Right lobe of liver (tissue), 6 donors: ENCODE measurements at regions not wholly inside any gene's neighbourhood (a gene's known extent, or its start where the extent isn't known, plus 50 kb on each side); places are given as distances from the start of the nearest gene placed in this dataset.
A peak's percentile ranks its signal among the peaks of the same experiment; 100 is the strongest.

Experiments used
- ATAC-seq, 4 donors: fragments of 200-7000 bp; cut with Tn5 transposase; one replicate each; pipeline ENCODE4 v1.9.1; 2020; ENCODE audit warnings: mild to moderate bottlenecking in 4 of 4, moderate library complexity in 4 of 4
- DNase-seq, 3 donors: peaks; one replicate each; pipeline ENCODE4 v3.0.0-alpha.2; 2020
- H3K27ac ChIP-seq, 3 donors: fragments of 200-600 bp; one replicate each; pipeline ENCODE4 v1.8.0; 2022
- H3K27me3 ChIP-seq, 2 donors: fragments of 200-600 bp; one replicate each; pipeline ENCODE4 v1.8.0; 2022
- H3K36me3 ChIP-seq, 4 donors: fragments of 200-600 bp; sonication (generic) in 1 of 4; one replicate each; pipeline versions ENCODE4 v1.5.1 to v1.8.0; 2017 to 2022; ENCODE audit warnings: control low read depth in 1 of 4
- H3K4me1 ChIP-seq, 4 donors: fragments of 200-600 bp; sonication (generic) in 1 of 4; one replicate each; pipeline versions ENCODE4 v1.5.1 to v1.8.0; 2017 to 2022; ENCODE audit warnings: control low read depth in 1 of 4
- H3K4me3 ChIP-seq, 3 donors: fragments of 200-600 bp; one replicate each; pipeline ENCODE4 v1.8.0; 2022
- H3K9me3 ChIP-seq, 4 donors: fragments of 200-600 bp; sonication (generic) in 1 of 4; one replicate each; pipeline versions ENCODE4 v1.5.1 to v1.8.0; 2017 to 2022; ENCODE audit warnings: control low read depth in 1 of 4
- POLR2A ChIP-seq: fragments of 450-650 bp; IDR thresholded peaks from one replicate; pipeline ENCODE4 v1.6.1; 2017; ENCODE audit warnings: antibody characterized with exemption, mild to moderate bottlenecking
- WGBS: methylation state at CpG from one replicate; pipeline ENCODE4 v1.1.6; 2018; ENCODE audit warnings: low coverage, low lambda C conversion rate; ENCODE audit not compliant: insufficient coverage; ENCODE audit errors: missing lambda C conversion rate; 5-methylcytosine and 5-hydroxymethylcytosine counted together
- intact Hi-C, 2 donors: fragments of 100-400 bp; cut with DNase I; formaldehyde crosslinking; loops; one replicate each; pipeline versions ENCODE4 v1.11.2 to v1.14.1; 2022
- TF ChIP-seq, protein P1 (sequence below), 4 donors: fragments of 200-600 bp in 3 of 4; fragments of 450-650 bp in 1 of 4; IDR thresholded peaks; one replicate each; pipeline versions ENCODE4 v1.5.1 to v1.8.0; 2016 to 2022; ENCODE audit warnings: antibody characterized with exemption in 4 of 4, mild to moderate bottlenecking in 2 of 4
- donor health status: DM: no; HTN: yes; CAD: no.
- donor health status: DM: no; HTN: no; CAD: no.
- donor health status: DM: no; HTN: no; CAD: no.
- donor health status: DM: no; HTN: yes; CAD: no.
- donor health status: DM: no; HTN: yes; CAD: no.

GRCh38 chr3:135503065-135503759 lies 462.3 kb upstream of the PPP2R3A start:
- Histone ChIP-seq H3K36me3 (no peaks in the 10 kb centered on the region), H3K4me1 (no peaks in the 10 kb centered on the region), H3K27me3 (no peaks in the 10 kb centered on the region), H3K27ac (no peak overlapping the region), H3K4me3 (no peak overlapping the region), H3K9me3 (no peaks in the 10 kb centered on the region)
- DNase-seq (no peak), ATAC-seq (no peak)
- WGBS: 50% methylated on average over 10 of the region's 11 CpGs
- TF ChIP-seq, protein P1, sequence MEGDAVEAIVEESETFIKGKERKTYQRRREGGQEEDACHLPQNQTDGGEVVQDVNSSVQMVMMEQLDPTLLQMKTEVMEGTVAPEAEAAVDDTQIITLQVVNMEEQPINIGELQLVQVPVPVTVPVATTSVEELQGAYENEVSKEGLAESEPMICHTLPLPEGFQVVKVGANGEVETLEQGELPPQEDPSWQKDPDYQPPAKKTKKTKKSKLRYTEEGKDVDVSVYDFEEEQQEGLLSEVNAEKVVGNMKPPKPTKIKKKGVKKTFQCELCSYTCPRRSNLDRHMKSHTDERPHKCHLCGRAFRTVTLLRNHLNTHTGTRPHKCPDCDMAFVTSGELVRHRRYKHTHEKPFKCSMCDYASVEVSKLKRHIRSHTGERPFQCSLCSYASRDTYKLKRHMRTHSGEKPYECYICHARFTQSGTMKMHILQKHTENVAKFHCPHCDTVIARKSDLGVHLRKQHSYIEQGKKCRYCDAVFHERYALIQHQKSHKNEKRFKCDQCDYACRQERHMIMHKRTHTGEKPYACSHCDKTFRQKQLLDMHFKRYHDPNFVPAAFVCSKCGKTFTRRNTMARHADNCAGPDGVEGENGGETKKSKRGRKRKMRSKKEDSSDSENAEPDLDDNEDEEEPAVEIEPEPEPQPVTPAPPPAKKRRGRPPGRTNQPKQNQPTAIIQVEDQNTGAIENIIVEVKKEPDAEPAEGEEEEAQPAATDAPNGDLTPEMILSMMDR (IDR thresholded peaks at IDR 0.05): no peak
- no peak for TF ChIP-seq POLR2A
- intact Hi-C loops: loop anchor here (10.0 kb wide), 1 partner anchor 708 kb away; the partner anchor contains the start of gene EPHB1 (in 2 of the 2)

GRCh38 chr3:135503760-135504686 lies 461.5 kb upstream of the PPP2R3A start:
- no peak overlapping the region for H3K4me3 ChIP-seq
- peak; percentile 63 to 75 (median 66) for DNase-seq
- no peak overlapping the region for H3K27ac ChIP-seq
- no peaks in the 10 kb centered on the region for H3K9me3 ChIP-seq
- H3K27me3 ChIP-seq: no peaks in the 10 kb centered on the region
- H3K36me3 ChIP-seq: no peaks in the 10 kb centered on the region
- WGBS: 20% methylated on average over 13 of the region's 18 CpGs
- ATAC-seq: peak; percentile 88 to 90 (median 90)
- H3K4me1 ChIP-seq: no peaks in the 10 kb centered on the region
- intact Hi-C loops: loop anchor here (10.0 kb wide), 1 partner anchor 709 kb away; the partner anchor contains the start of gene EPHB1 (in 2 of the 2)
- TF ChIP-seq, protein P1 (IDR thresholded peaks at IDR 0.05): peak; percentile 52 to 65 (median 62)
- no peak for TF ChIP-seq POLR2A

- 65% methylated on average over 5 of the region's 5 CpGs for WGBS
- H3K4me1 ChIP-seq: no peaks in the 10 kb centered on the region
- peak in 1 of 4 donors; percentile 32 for ATAC-seq
- H3K36me3 ChIP-seq: no peaks in the 10 kb centered on the region
- H3K27ac ChIP-seq: no peak overlapping the region
- H3K9me3 ChIP-seq: no peaks in the 10 kb centered on the region
- H3K4me3 ChIP-seq: no peak overlapping the region
- intact Hi-C loops: no loop called here
- TF ChIP-seq POLR2A: no peak
- TF ChIP-seq, protein P1 (IDR thresholded peaks at IDR 0.05): no peak
- peaks cover 0 to 4% of the 10 kb centered on the region in 2 donors for H3K27me3 ChIP-seq
- no peak for DNase-seq
These were observed 452.1 kb upstream of the PPP2R3A start for GRCh38 chr3:135513106-135514059.

DNA sequence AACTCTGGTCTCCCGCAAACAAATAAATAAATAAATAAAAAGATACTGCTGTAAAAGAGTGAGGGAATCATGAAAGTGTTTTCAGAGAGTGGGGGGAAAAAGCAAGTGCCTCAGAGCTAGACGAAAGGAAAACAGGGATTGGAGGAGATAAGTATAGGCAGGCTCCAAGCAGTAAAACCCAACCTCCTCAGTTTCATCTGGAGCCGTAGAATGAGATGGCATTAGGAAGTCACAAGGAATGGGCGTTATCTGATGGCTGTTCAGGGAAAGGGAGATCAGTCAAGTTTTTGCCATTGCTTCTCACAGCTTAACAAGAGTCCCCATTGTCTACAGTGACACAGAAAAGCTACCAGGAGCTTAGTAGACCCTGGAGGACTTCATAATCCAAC lies 451.5 kb upstream of the PPP2R3A start:
- intact Hi-C loops: no loop called here
- DNase-seq (no peak), ATAC-seq (no peak)
- H3K4me1 ChIP-seq: no peaks in the 10 kb centered on the region
- H3K36me3 ChIP-seq: no peaks in the 10 kb centered on the region
- H3K4me3 ChIP-seq: no peak overlapping the region
- H3K9me3 ChIP-seq: no peaks in the 10 kb centered on the region
- H3K27me3 ChIP-seq: peaks cover 0 to 4% of the 10 kb centered on the region in 2 donors
- 52% methylated on average over 4 of the region's 4 CpGs for WGBS
- no peak for TF ChIP-seq POLR2A
- TF ChIP-seq, protein P1 (IDR thresholded peaks at IDR 0.05): no peak
- H3K27ac ChIP-seq: no peak overlapping the region
